ENCODE measurements at regions not wholly inside any gene's neighbourhood (a gene's known extent, or its start where the extent isn't known, plus 50 kb on each side); places are given as distances from the start of the nearest gene placed in this dataset.

DNA sequence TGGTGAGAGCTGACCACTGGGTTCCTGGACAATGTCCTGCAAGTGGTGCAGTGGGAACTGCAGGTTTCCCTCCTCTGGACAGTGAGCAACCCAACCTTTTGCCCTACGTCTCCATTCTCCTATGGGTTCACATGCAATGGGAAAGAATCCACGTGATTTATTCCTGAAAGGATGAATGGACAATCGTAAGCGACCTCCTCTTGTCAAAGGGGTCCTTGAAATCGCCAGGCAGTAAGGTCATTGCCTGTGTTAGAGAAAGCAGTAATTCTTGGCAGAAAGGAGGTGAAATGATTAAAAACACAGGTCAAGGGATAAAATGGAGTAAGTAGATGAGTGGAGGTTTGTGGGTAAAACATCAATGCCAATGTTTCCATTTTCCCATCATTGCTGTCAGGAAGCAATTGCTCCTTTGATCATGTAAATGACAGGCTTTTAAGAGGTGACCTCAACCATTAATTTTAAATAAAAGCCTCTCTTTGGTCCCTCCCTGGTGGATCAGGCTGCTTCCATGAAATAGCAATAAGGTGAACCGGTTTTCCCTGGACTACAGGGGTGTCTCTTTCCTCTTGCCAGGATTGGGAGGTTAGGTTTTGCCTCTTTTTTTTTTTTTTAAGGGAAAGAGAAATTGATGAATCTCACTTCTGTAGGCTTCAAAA is 330.0 kb upstream of the PRKCQ start:
- TF ChIP-seq POLR2A (IDR thresholded peaks at IDR 0.05), result no peak
- TF ChIP-seq, protein P1, sequence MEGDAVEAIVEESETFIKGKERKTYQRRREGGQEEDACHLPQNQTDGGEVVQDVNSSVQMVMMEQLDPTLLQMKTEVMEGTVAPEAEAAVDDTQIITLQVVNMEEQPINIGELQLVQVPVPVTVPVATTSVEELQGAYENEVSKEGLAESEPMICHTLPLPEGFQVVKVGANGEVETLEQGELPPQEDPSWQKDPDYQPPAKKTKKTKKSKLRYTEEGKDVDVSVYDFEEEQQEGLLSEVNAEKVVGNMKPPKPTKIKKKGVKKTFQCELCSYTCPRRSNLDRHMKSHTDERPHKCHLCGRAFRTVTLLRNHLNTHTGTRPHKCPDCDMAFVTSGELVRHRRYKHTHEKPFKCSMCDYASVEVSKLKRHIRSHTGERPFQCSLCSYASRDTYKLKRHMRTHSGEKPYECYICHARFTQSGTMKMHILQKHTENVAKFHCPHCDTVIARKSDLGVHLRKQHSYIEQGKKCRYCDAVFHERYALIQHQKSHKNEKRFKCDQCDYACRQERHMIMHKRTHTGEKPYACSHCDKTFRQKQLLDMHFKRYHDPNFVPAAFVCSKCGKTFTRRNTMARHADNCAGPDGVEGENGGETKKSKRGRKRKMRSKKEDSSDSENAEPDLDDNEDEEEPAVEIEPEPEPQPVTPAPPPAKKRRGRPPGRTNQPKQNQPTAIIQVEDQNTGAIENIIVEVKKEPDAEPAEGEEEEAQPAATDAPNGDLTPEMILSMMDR (IDR thresholded peaks at IDR 0.05), result no peak
- TF ChIP-seq EP300 (IDR thresholded peaks at IDR 0.05; ENCODE audit: low read depth), result no peak

Data from transverse colon (tissue), 3 donors.